Breast epithelium (tissue), 4 donors: ENCODE measurements at regions not wholly inside any gene's neighbourhood (a gene's known extent, or its start where the extent isn't known, plus 50 kb on each side); places are given as distances from the start of the nearest gene placed in this dataset.
"Not testable (repeated sequence)": the region's sequence is repeated elsewhere in the genome, so short reads cannot be mapped to it uniquely, and the experiment has no call there.

Experiments used
- DNase-seq, 2 donors: peaks; one replicate each; pipeline ENCODE4 v3.0.0-alpha.2; 2019; ENCODE audit warnings: low spot score in 2 of 2
- H3K27ac ChIP-seq, 2 donors: fragments of 200-600 bp; sonication (generic) in 1 of 2; one replicate each; pipeline ENCODE4 v1.5.1; 2016 to 2019; ENCODE audit warnings: mild to moderate bottlenecking in 1 of 2
- H3K27me3 ChIP-seq, 2 donors: fragments of 200-600 bp; sonication (generic) in 1 of 2; one replicate each; pipeline versions ENCODE4 v1.5.1 to v1.6.0; 2017 to 2019; ENCODE audit warnings: control low read depth in 1 of 2, mild to moderate bottlenecking in 1 of 2
- H3K36me3 ChIP-seq: fragments of 200-600 bp; one replicate; pipeline ENCODE4 v1.5.1; 2019
- H3K4me1 ChIP-seq, 2 donors: fragments of 200-600 bp; sonication (generic); one replicate each; pipeline ENCODE4 v1.5.1; 2016 to 2019; ENCODE audit warnings: control low read depth in 1 of 2
- H3K4me3 ChIP-seq, 3 donors: fragments of 200-600 bp; sonication (generic); 1 replicate in 2 of 3; 2 replicates in 1 of 3; pipeline ENCODE4 v1.5.1; 2016 to 2019; ENCODE audit warnings: mild to moderate bottlenecking in 3 of 3, moderate library complexity in 2 of 3
- H3K9me3 ChIP-seq, 2 donors: fragments of 200-600 bp; sonication (generic) in 1 of 2; one replicate each; pipeline ENCODE4 v1.5.1; 2016 to 2019; ENCODE audit warnings: control low read depth in 1 of 2
- POLR2A ChIP-seq: fragments of 450-650 bp; IDR thresholded peaks from one replicate; pipeline ENCODE4 v1.6.1; 2016; ENCODE audit warnings: antibody characterized with exemption, mild to moderate bottlenecking, moderate library complexity
- POLR2AphosphoS5 ChIP-seq, 3 donors: sonication (generic); formaldehyde crosslinking; IDR thresholded peaks; one replicate each; pipeline ENCODE4 v1.6.1; 2017; ENCODE audit warnings: antibody characterized with exemption in 3 of 3
- intact Hi-C: fragments of 100-400 bp; cut with DNase I; formaldehyde crosslinking; loops from one replicate; pipeline ENCODE4 v1.15.1; 2023; ENCODE audit warnings: low total_unique reads
- TF ChIP-seq, protein P1 (sequence below), 3 donors: fragments of 450-650 bp; IDR thresholded peaks; one replicate each; pipeline ENCODE4 v1.5.1; 2016 to 2017; ENCODE audit warnings: antibody characterized with exemption in 3 of 3, mild to moderate bottlenecking in 3 of 3, moderate library complexity in 3 of 3

DNA sequence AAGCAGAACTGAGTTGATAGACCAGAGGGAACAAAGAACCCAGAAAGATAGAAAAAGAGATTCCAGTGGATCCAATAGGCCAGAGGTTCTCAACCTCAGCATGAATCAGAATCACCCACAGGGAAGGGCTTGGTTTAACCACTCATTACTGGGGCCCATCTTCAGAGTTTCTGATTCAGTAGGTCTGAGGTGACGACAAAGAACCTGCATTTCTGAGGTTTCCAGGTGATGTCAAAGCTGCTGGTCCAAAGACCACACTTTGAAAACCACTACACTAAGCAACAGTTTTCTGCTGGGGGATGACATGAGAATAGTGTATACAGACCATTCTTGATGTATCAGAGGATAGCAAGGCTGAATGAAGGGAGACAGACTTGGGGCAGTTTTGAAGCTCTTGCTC, 81.5 kb upstream of the FOXN2 start:
- intact Hi-C loops: no loop called here
- TF ChIP-seq POLR2A (no peak), POLR2AphosphoS5 (IDR thresholded peaks at IDR 0.05) (no peak)
- TF ChIP-seq, protein P1, sequence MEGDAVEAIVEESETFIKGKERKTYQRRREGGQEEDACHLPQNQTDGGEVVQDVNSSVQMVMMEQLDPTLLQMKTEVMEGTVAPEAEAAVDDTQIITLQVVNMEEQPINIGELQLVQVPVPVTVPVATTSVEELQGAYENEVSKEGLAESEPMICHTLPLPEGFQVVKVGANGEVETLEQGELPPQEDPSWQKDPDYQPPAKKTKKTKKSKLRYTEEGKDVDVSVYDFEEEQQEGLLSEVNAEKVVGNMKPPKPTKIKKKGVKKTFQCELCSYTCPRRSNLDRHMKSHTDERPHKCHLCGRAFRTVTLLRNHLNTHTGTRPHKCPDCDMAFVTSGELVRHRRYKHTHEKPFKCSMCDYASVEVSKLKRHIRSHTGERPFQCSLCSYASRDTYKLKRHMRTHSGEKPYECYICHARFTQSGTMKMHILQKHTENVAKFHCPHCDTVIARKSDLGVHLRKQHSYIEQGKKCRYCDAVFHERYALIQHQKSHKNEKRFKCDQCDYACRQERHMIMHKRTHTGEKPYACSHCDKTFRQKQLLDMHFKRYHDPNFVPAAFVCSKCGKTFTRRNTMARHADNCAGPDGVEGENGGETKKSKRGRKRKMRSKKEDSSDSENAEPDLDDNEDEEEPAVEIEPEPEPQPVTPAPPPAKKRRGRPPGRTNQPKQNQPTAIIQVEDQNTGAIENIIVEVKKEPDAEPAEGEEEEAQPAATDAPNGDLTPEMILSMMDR (IDR thresholded peaks at IDR 0.05): no peak
- Histone ChIP-seq H3K27me3 (no peaks in the 10 kb centered on the region), H3K36me3 (no peaks in the 10 kb centered on the region), H3K27ac (no peak overlapping the region), H3K9me3 (no peaks in the 10 kb centered on the region), H3K4me3 (no peak overlapping the region), H3K4me1 (no peaks in the 10 kb centered on the region)
- DNase-seq: no peak

DNA sequence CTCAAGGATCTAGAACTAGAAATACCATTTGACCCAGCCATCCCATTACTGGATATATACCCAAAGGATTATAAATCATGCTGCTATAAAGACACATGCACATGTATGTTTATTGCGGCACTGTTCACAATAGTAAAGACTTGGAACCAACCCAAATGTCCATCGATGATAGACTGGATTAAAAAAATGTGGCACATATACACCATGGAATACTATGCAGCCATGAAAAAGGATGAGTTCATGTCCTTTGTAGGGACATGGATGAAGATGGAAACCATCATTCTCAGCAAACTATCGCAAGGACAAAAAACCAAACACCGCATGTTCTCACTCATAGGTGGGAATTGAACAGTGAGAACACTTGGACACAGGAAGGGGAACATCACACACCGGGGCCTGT, 80.7 kb upstream of the FOXN2 start:
- H3K9me3 ChIP-seq, intact Hi-C loops, H3K27me3 ChIP-seq, H3K4me1 ChIP-seq, H3K4me3 ChIP-seq, DNase-seq, H3K27ac ChIP-seq, H3K36me3 ChIP-seq: not testable (repeated sequence)

DNA sequence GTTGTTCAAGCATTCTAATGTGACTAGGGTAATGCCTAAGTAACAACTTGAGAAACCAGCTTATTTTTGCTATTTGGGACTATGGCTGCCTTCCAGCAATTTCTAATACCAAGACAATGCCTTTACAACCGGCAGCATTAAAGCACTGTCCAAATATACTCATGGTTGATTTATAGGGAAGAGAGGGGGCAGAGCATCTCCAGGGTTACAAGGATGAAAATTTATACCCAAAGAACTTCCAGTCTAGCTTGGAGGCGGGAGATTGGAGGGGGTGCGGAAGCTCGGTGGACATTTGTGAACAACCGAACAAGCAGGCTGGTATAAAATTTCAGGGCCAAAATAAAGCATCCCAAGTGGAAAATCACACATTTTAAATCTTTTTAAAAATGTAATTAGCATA, 79.4 kb upstream of the FOXN2 start:
- H3K9me3 ChIP-seq: no peaks in the 10 kb centered on the region
- DNase-seq: no peak
- H3K36me3 ChIP-seq: no peaks in the 10 kb centered on the region
- H3K27me3 ChIP-seq: no peaks in the 10 kb centered on the region
- no peaks in the 10 kb centered on the region for H3K4me1 ChIP-seq
- no peak overlapping the region for H3K27ac ChIP-seq
- TF ChIP-seq POLR2A: no peak
- TF ChIP-seq, protein P1 (IDR thresholded peaks at IDR 0.05): no peak
- TF ChIP-seq POLR2AphosphoS5 (IDR thresholded peaks at IDR 0.05): no peak
- no peak overlapping the region for H3K4me3 ChIP-seq
- intact Hi-C loops: no loop called here

DNA sequence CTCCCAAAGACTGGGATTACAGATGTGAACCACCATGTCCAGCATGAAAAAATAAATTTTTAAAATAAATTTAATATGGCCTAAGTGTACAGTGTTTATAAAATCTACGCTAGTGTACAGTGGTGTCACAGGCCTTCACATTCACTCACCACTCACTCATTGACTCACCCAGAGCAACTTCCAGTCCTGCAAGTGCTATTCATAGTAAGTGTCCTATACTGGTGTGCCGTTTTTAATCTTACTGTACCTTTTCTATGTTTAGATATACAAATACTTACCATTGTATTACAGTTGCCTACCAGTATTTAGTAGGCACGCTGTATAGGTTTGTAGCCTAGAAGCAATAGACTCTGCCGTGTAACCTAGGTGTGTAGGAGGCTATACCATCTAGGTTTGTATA, 76.1 kb upstream of the FOXN2 start:
- TF ChIP-seq POLR2AphosphoS5 (IDR thresholded peaks at IDR 0.05) (no peak), POLR2A (no peak)
- TF ChIP-seq, protein P1 (IDR thresholded peaks at IDR 0.05): no peak
- H3K27me3 ChIP-seq: no peaks in the 10 kb centered on the region

DNA sequence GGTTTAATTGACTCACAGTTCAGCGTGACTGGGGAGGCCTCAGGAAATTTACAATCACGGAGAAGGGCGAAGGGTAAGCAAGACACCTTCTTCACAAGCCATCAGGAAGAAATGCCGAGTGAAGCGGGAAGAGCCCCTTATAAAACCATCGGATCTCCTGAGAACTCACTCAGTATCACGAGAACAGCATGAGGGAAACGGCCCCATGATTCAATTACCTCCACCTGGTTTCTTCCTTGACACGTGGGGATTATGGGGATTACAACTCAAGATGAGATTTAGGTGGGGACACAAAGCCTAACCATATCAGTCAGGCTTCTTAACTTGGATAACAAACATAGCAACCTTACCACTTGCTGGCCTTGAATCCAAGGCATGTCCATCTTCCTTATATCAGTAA, 73.6 kb upstream of the FOXN2 start:
- no peaks in the 10 kb centered on the region for H3K36me3 ChIP-seq
- H3K4me3 ChIP-seq: no peak overlapping the region
- H3K27ac ChIP-seq: no peak overlapping the region
- H3K27me3 ChIP-seq: no peaks in the 10 kb centered on the region
- DNase-seq: no peak
- TF ChIP-seq POLR2AphosphoS5 (IDR thresholded peaks at IDR 0.05) (no peak), POLR2A (no peak)
- TF ChIP-seq, protein P1 (IDR thresholded peaks at IDR 0.05): no peak
- no peaks in the 10 kb centered on the region for H3K4me1 ChIP-seq
- H3K9me3 ChIP-seq: no peaks in the 10 kb centered on the region
- intact Hi-C loops: no loop called here

More for the DNA sequence above, 76.1 kb upstream of the FOXN2 start:
- no peak overlapping the region for H3K4me3 ChIP-seq
- H3K36me3 ChIP-seq: no peaks in the 10 kb centered on the region
- no peak overlapping the region for H3K27ac ChIP-seq
- DNase-seq: no peak
- no peaks in the 10 kb centered on the region for H3K9me3 ChIP-seq
- intact Hi-C loops: no loop called here
- no peaks in the 10 kb centered on the region for H3K4me1 ChIP-seq

DNA sequence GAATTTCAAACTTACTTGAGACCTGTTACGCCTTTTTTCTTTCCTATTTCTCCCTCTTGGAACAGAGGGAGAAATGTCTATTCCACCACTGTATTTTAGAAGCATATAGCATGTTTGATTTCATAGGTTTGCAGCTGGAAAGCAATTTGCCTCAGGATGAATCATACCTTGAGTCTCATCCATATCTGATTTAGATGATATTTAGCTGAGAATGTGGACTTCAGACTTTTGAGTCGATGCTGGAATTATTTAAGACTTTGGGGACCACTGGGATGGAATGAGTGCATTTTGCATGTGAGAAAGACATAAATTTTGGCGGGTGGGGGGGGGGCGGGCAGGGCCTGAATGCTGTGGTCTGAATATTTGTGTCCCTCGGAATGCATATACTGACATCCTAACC, 67.3 kb upstream of the FOXN2 start:
- Histone ChIP-seq H3K27me3 (no peaks in the 10 kb centered on the region), H3K9me3 (no peaks in the 10 kb centered on the region), H3K4me3 (no peak overlapping the region), H3K4me1 (no peaks in the 10 kb centered on the region), H3K27ac (no peak overlapping the region), H3K36me3 (no peaks in the 10 kb centered on the region)
- DNase-seq: no peak
- intact Hi-C loops: no loop called here
- TF ChIP-seq, protein P1 (IDR thresholded peaks at IDR 0.05): no peak
- TF ChIP-seq POLR2AphosphoS5 (IDR thresholded peaks at IDR 0.05) (no peak), POLR2A (no peak)
